ENCODE measurements at regions not wholly inside any gene's neighbourhood (a gene's known extent, or its start where the extent isn't known, plus 50 kb on each side); places are given as distances from the start of the nearest gene placed in this dataset.

- no peak overlapping the region for H3K9ac ChIP-seq (ENCODE audit: low read length)
- BruUV-seq (replicated peaks): no TSS peak
- H3K9me3 ChIP-seq (ENCODE audit: low read length): no peaks in the 10 kb centered on the region
- no peaks in the 10 kb centered on the region for H3K4me1 ChIP-seq (ENCODE audit: insufficient read depth, low read length)
- no peaks in the 10 kb centered on the region for H4K20me1 ChIP-seq (ENCODE audit: low read length)
- H2AFZ ChIP-seq (ENCODE audit: low read length): no peak overlapping the region
- H3K4me2 ChIP-seq (ENCODE audit: low read length): no peak overlapping the region
- ChIA-PET POLR2A (ENCODE audit: unreplicated experiment) (no interaction called here), CTCF (no interaction called here)
- no peak for DNase-seq
- H3K4me3 ChIP-seq (ENCODE audit: low read length): no peak overlapping the region
- H3K79me2 ChIP-seq (ENCODE audit: low read length): no peaks in the 10 kb centered on the region
- TF ChIP-seq EZH2phosphoT487 (IDR thresholded peaks at IDR 0.05; ENCODE audit: borderline replicate concordance, low read length) (no peak), EZH2 (IDR thresholded peaks at IDR 0.05; ENCODE audit: low read length, unreplicated experiment) (no peak), CTCF (conservative IDR thresholded peaks at IDR 0.05; ENCODE audit: low read depth, low read length) (no peak)
- no peaks in the 10 kb centered on the region for H3K9me2 ChIP-seq (replicated peaks; ENCODE audit: low read length)
- intact Hi-C loops (cut with micrococcal nuclease): no loop called here
- no peak overlapping the region for H3K27ac ChIP-seq (ENCODE audit: low read length)
- no peaks in the 10 kb centered on the region for H3K27me3 ChIP-seq (ENCODE audit: low read length)
- H3F3A ChIP-seq (ENCODE audit: low read length, unreplicated experiment): no peaks in the 10 kb centered on the region
- ATAC-seq: no peak
- H3K36me3 ChIP-seq (ENCODE audit: low read depth, low read length): no peaks in the 10 kb centered on the region
These were observed 1090.8 kb downstream of the BRD1 start for GRCh38 chr22:48736593-48737460.

- ChIA-PET CTCF (no interaction called here), POLR2A (ENCODE audit: unreplicated experiment) (no interaction called here)
- BruUV-seq (replicated peaks): no TSS peak
- no peaks in the 10 kb centered on the region for H3K9me3 ChIP-seq (ENCODE audit: low read length)
- H3K9me2 ChIP-seq (replicated peaks; ENCODE audit: low read length): no peaks in the 10 kb centered on the region
- no peaks in the 10 kb centered on the region for H4K20me1 ChIP-seq (ENCODE audit: low read length)
- intact Hi-C loops (cut with micrococcal nuclease): no loop called here
- H3K4me3 ChIP-seq (ENCODE audit: low read length): no peak overlapping the region
- no peak overlapping the region for H2AFZ ChIP-seq (ENCODE audit: low read length)
- H3K9ac ChIP-seq (ENCODE audit: low read length): no peak overlapping the region
- H3K4me2 ChIP-seq (ENCODE audit: low read length): no peak overlapping the region
- TF ChIP-seq CTCF (conservative IDR thresholded peaks at IDR 0.05; ENCODE audit: low read depth, low read length) (no peak), EZH2phosphoT487 (IDR thresholded peaks at IDR 0.05; ENCODE audit: borderline replicate concordance, low read length) (no peak), EZH2 (IDR thresholded peaks at IDR 0.05; ENCODE audit: low read length, unreplicated experiment) (no peak)
- no peaks in the 10 kb centered on the region for H3K79me2 ChIP-seq (ENCODE audit: low read length)
- no peaks in the 10 kb centered on the region for H3K36me3 ChIP-seq (ENCODE audit: low read depth, low read length)
- no peak overlapping the region for H3K27ac ChIP-seq (ENCODE audit: low read length)
- H3K27me3 ChIP-seq (ENCODE audit: low read length): no peaks in the 10 kb centered on the region
- ATAC-seq (no peak), DNase-seq (no peak)
- no peaks in the 10 kb centered on the region for H3F3A ChIP-seq (ENCODE audit: low read length, unreplicated experiment)
- H3K4me1 ChIP-seq (ENCODE audit: insufficient read depth, low read length): no peaks in the 10 kb centered on the region
These were observed 1092.7 kb downstream of the BRD1 start for GRCh38 chr22:48734961-48735360.

- Histone ChIP-seq H3K9ac (ENCODE audit: low read length) (no peak overlapping the region), H3K27ac (ENCODE audit: low read length) (no peak overlapping the region), H3K4me1 (ENCODE audit: insufficient read depth, low read length) (no peaks in the 10 kb centered on the region), H3K27me3 (ENCODE audit: low read length) (no peaks in the 10 kb centered on the region), H2AFZ (ENCODE audit: low read length) (no peak overlapping the region), H3K9me2 (replicated peaks; ENCODE audit: low read length) (no peaks in the 10 kb centered on the region), H3K4me2 (ENCODE audit: low read length) (no peak overlapping the region), H4K20me1 (ENCODE audit: low read length) (no peaks in the 10 kb centered on the region), H3K79me2 (ENCODE audit: low read length) (no peaks in the 10 kb centered on the region), H3K4me3 (ENCODE audit: low read length) (no peak overlapping the region), H3F3A (ENCODE audit: low read length, unreplicated experiment) (no peaks in the 10 kb centered on the region), H3K9me3 (ENCODE audit: low read length) (no peaks in the 10 kb centered on the region), H3K36me3 (ENCODE audit: low read depth, low read length) (no peaks in the 10 kb centered on the region)
- CTCF ChIA-PET: no interaction called here
- no peak for ATAC-seq
- no peak for DNase-seq
- POLR2A ChIA-PET (ENCODE audit: unreplicated experiment): no interaction called here
- TF ChIP-seq EZH2phosphoT487 (IDR thresholded peaks at IDR 0.05; ENCODE audit: borderline replicate concordance, low read length): no peak
- no peak for TF ChIP-seq CTCF (conservative IDR thresholded peaks at IDR 0.05; ENCODE audit: low read depth, low read length)
- TF ChIP-seq EZH2 (IDR thresholded peaks at IDR 0.05; ENCODE audit: low read length, unreplicated experiment): no peak
- intact Hi-C loops (cut with micrococcal nuclease): no loop called here
- no TSS peak for BruUV-seq (replicated peaks)
These were observed 1093.3 kb downstream of the BRD1 start for GRCh38 chr22:48734359-48734758.

Measured in PC-3 (cell line).